Activated naive CD8-positive, alpha-beta T cell (primary cell): ENCODE measurements at regions not wholly inside any gene's neighbourhood (a gene's known extent, or its start where the extent isn't known, plus 50 kb on each side); places are given as distances from the start of the nearest gene placed in this dataset.
"Not testable (repeated sequence)": the region's sequence is repeated elsewhere in the genome, so short reads cannot be mapped to it uniquely, and the experiment has no call there.

ENCODE experiments used
- H3K27ac Mint-ChIP-seq: one replicate; pipeline ENCODE4 v1.8.0; 2021; ENCODE audit warnings: mixed read lengths
- H3K27me3 Mint-ChIP-seq: one replicate; pipeline ENCODE4 v1.8.0; 2021; ENCODE audit warnings: mixed read lengths
- H3K36me3 Mint-ChIP-seq: one replicate; pipeline ENCODE4 v1.8.0; 2021; ENCODE audit warnings: mixed read lengths
- H3K4me1 Mint-ChIP-seq: one replicate; pipeline ENCODE4 v1.8.0; 2021; ENCODE audit warnings: low read depth, mixed read lengths
- H3K4me3 Mint-ChIP-seq: one replicate; pipeline ENCODE4 v1.8.0; 2021; ENCODE audit warnings: mild to moderate bottlenecking, mixed read lengths
- H3K9me3 Mint-ChIP-seq: one replicate; pipeline ENCODE4 v1.8.0; 2021; ENCODE audit warnings: low read depth, mixed read lengths

- H3K27ac Mint-ChIP-seq = no peak overlapping the region
- H3K27me3 Mint-ChIP-seq = no peaks in the 10 kb centered on the region
- no peaks in the 10 kb centered on the region for H3K36me3 Mint-ChIP-seq
- no peaks in the 10 kb centered on the region for H3K9me3 Mint-ChIP-seq
- no peaks in the 10 kb centered on the region for H3K4me1 Mint-ChIP-seq
- no peak overlapping the region for H3K4me3 Mint-ChIP-seq
Observed at GRCh38 chr7:13743226-13743625, 246.2 kb downstream of the ETV1 start.

DNA sequence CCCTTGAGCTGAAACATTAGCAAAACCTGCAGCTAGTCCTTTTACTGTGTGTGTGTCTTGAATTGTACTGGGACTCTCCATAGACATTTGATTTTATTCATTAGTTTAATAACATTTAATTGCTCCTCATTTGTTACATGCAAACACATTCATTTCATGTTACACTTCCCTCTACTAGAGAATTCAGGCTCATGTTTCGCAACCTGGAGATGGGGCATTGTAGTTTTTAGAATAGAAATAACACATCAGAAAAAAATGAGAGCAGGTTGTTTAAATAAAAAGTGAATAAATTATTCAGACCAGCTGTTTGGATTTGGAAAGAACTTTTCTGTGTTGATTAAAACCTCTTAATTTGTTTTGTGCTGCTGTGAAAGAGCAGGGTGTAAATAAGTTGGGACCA, 243.9 kb downstream of the ETV1 start:
- H3K27ac Mint-ChIP-seq = no peak overlapping the region
- no peak overlapping the region for H3K4me3 Mint-ChIP-seq
- H3K4me1 Mint-ChIP-seq = no peaks in the 10 kb centered on the region
- no peaks in the 10 kb centered on the region for H3K9me3 Mint-ChIP-seq
- no peaks in the 10 kb centered on the region for H3K36me3 Mint-ChIP-seq
- no peaks in the 10 kb centered on the region for H3K27me3 Mint-ChIP-seq

DNA sequence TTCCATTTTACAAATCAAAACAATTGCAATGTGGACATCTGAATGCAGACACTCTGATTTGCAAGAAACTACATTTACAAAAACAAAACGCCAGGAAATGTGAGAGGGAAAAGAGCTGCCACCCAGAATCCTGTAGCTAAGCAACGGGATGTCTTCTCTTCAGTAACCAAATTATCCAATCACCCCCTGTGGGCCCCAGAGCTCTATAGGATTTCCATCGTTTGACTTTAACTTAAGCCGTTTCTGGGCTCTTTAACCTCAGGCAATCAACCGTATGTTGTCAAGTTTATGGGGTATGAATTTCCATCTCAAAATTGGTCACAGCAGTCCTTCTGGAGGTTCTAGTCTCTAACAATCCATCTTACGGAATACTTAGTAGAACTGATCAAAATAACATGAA, 240.5 kb downstream of the ETV1 start:
- Mint-ChIP-seq H3K4me3 (no peak overlapping the region), H3K9me3 (no peaks in the 10 kb centered on the region), H3K4me1 (no peaks in the 10 kb centered on the region), H3K27me3 (no peaks in the 10 kb centered on the region), H3K36me3 (no peaks in the 10 kb centered on the region), H3K27ac (no peak overlapping the region)

GRCh38 chr7:13749636-13750035, 239.8 kb downstream of the ETV1 start:
- no peaks in the 10 kb centered on the region for H3K27me3 Mint-ChIP-seq
- no peaks in the 10 kb centered on the region for H3K36me3 Mint-ChIP-seq
- H3K4me1 Mint-ChIP-seq = no peaks in the 10 kb centered on the region
- H3K27ac Mint-ChIP-seq = no peak overlapping the region
- no peaks in the 10 kb centered on the region for H3K9me3 Mint-ChIP-seq
- H3K4me3 Mint-ChIP-seq = no peak overlapping the region

DNA sequence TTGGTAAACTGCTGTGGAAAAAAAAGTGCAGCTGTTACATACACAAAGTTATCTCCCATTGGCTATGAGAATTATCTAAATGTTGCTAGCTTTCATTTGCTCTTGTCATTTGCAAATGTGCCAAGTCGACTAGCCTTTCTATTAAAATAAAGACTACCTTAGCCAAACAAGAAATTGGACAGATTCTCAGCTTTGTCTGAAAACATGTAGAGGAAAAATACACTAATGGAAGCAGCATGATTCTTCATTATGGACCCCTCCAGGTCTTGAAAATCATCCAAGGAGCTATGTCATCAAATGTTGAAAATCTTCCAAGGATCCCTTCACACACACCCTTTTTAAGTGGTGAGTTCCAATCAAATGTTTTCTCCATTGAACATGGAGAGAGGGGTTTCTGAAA, 237.7 kb downstream of the ETV1 start:
- Mint-ChIP-seq H3K4me3 (no peak overlapping the region), H3K9me3 (no peaks in the 10 kb centered on the region), H3K27me3 (no peaks in the 10 kb centered on the region), H3K4me1 (no peaks in the 10 kb centered on the region), H3K36me3 (no peaks in the 10 kb centered on the region), H3K27ac (no peak overlapping the region)

GRCh38 chr7:13757841-13758240, 231.6 kb downstream of the ETV1 start:
- Mint-ChIP-seq H3K36me3 (no peaks in the 10 kb centered on the region), H3K4me3 (no peak overlapping the region), H3K27me3 (no peaks in the 10 kb centered on the region), H3K27ac (no peak overlapping the region), H3K9me3 (no peaks in the 10 kb centered on the region), H3K4me1 (no peaks in the 10 kb centered on the region)

DNA sequence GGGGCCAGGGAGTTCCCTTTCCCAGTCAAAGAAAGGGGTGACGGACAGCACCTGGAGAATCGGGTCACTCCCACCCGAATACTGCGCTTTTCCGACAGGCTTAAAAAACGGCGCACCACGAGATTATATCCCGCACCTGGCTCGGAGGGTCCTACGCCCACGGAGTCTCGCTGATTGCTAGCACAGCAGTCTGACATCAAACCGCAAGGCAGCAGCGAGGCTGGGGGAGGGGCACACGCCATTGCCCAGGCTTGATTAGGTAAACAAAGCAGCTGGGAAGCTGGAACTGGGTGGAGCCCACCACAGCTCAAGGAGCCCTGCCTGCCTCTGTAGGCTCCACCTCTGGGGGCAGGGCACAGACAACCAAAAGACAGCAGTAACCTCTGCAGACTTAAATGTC, 223.6 kb downstream of the ETV1 start:
- H3K36me3 Mint-ChIP-seq, H3K9me3 Mint-ChIP-seq, H3K4me3 Mint-ChIP-seq, H3K27ac Mint-ChIP-seq, H3K4me1 Mint-ChIP-seq, H3K27me3 Mint-ChIP-seq: not testable (repeated sequence)

- no peak overlapping the region for H3K4me3 Mint-ChIP-seq
Observed at GRCh38 chr7:13770305-13770704, 219.2 kb downstream of the ETV1 start.

DNA sequence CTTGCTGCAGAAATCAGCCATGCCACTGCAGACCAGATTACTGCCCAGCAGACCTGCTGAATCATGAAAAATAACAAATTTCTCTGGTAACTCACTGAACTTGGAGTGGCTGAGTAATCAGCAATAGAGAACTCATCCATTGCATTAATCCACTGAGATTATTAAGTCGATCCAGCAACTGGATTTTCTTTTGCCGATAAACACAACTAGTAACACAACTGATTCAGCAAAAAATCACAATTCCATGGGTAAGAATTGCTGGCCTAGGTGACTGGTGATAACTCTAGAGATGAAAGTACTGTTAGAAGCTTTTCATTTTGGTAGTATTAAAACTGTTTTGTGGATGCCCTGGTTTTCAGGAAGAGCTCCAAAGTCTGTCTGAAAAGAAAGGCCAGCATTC, 214.5 kb downstream of the ETV1 start:
- H3K4me3 Mint-ChIP-seq = no peak overlapping the region
- no peaks in the 10 kb centered on the region for H3K4me1 Mint-ChIP-seq
- H3K27me3 Mint-ChIP-seq = no peaks in the 10 kb centered on the region
- no peaks in the 10 kb centered on the region for H3K9me3 Mint-ChIP-seq
- H3K36me3 Mint-ChIP-seq = no peaks in the 10 kb centered on the region
- no peak overlapping the region for H3K27ac Mint-ChIP-seq

More at GRCh38 chr7:13770305-13770704, 219.2 kb downstream of the ETV1 start:
- H3K27ac Mint-ChIP-seq = no peak overlapping the region
- H3K36me3 Mint-ChIP-seq = no peaks in the 10 kb centered on the region
- H3K27me3 Mint-ChIP-seq = no peaks in the 10 kb centered on the region
- no peaks in the 10 kb centered on the region for H3K9me3 Mint-ChIP-seq
- no peaks in the 10 kb centered on the region for H3K4me1 Mint-ChIP-seq

GRCh38 chr7:13777242-13777641, 212.2 kb downstream of the ETV1 start:
- H3K4me1 Mint-ChIP-seq = no peaks in the 10 kb centered on the region

DNA sequence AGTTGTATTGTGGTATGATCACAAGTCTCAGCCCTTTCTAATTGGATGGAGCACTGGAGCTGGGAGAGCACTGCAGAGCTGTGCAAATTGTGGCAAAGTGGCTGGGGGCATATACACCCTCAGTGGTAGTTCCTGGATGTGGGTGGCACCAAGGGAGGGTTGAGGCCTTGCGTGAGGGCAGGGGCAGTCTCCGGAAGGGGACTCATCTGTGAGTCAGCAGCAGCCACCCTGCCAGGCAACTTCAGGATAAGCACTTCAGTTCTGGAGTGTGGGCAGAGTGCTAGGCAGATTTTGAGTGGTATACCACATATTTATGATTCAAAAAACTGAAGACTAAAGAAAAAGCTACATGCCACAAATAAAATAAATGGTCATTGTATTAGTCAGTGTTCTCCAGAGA, 210.5 kb downstream of the ETV1 start:
- no peaks in the 10 kb centered on the region for H3K36me3 Mint-ChIP-seq
- no peaks in the 10 kb centered on the region for H3K27me3 Mint-ChIP-seq
- no peak overlapping the region for H3K27ac Mint-ChIP-seq
- H3K9me3 Mint-ChIP-seq = no peaks in the 10 kb centered on the region
- no peak overlapping the region for H3K4me3 Mint-ChIP-seq
- no peaks in the 10 kb centered on the region for H3K4me1 Mint-ChIP-seq

More at GRCh38 chr7:13777242-13777641, 212.2 kb downstream of the ETV1 start:
- H3K27me3 Mint-ChIP-seq = no peaks in the 10 kb centered on the region
- no peaks in the 10 kb centered on the region for H3K9me3 Mint-ChIP-seq
- H3K27ac Mint-ChIP-seq = no peak overlapping the region
- no peaks in the 10 kb centered on the region for H3K36me3 Mint-ChIP-seq
- no peak overlapping the region for H3K4me3 Mint-ChIP-seq

DNA sequence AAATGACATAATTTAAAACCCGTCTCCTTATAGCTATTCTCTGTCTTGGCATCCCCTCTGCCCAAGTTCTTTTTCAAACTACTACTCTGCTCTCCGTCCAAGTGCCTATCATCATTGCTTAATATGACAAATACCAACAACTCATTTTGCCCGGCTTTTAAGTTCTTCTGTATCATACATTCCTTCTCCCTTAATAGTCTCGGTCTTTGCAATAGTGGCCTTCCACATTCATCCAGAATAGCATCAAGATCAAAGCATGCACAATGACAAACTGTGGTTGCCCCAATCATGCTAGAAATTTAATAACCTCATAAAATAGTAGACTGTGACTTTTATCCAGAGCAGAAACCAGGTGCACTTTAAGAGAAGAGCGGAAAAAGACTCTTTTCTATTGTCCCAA, 198.9 kb downstream of the ETV1 start:
- Mint-ChIP-seq H3K36me3 (no peaks in the 10 kb centered on the region), H3K9me3 (no peaks in the 10 kb centered on the region), H3K27ac (no peak overlapping the region), H3K4me3 (no peak overlapping the region), H3K4me1 (no peaks in the 10 kb centered on the region), H3K27me3 (no peaks in the 10 kb centered on the region)

DNA sequence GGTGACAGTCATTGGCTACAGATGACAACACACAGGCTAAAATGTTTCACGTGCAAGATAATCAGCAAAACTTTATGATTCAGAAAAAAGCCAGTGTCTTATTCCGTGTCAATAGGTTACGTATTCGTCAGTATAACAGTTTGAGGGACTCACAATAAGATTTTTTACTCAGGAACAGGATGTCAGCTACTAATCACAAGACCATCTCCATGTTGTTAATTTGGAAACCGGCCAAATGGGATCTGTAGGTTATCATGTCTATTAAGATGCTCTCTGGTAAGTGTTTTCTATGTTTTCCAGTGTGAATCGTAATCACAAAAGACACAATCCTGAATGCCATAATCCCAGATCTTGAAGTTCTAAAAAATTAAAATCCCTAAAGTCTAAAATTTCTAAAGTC, 197.3 kb downstream of the ETV1 start:
- Mint-ChIP-seq H3K27ac (no peak overlapping the region), H3K4me1 (no peaks in the 10 kb centered on the region), H3K4me3 (no peak overlapping the region), H3K27me3 (no peaks in the 10 kb centered on the region), H3K36me3 (no peaks in the 10 kb centered on the region), H3K9me3 (no peaks in the 10 kb centered on the region)

DNA sequence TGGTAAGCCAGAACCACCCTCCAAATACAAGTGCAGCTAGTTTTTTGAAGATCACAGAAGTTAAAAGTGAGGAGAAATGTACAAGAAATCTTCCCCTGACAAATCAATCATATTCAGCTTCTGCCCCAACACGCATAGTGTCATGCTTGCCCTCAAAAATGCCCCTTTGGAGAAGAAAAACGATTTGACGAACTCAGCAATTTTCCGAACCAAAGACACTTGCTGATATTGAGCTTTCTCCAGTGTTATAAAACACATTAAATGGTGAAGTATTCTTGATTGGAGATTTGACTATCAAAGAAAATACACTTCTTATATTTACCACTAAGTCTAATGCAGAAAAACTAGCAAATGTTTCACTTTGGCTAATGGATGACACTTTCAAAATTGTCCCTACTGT, 195.5 kb downstream of the ETV1 start:
- no peaks in the 10 kb centered on the region for H3K36me3 Mint-ChIP-seq
- no peak overlapping the region for H3K4me3 Mint-ChIP-seq
- H3K27me3 Mint-ChIP-seq = no peaks in the 10 kb centered on the region
- no peak overlapping the region for H3K27ac Mint-ChIP-seq
- no peaks in the 10 kb centered on the region for H3K4me1 Mint-ChIP-seq
- no peaks in the 10 kb centered on the region for H3K9me3 Mint-ChIP-seq

DNA sequence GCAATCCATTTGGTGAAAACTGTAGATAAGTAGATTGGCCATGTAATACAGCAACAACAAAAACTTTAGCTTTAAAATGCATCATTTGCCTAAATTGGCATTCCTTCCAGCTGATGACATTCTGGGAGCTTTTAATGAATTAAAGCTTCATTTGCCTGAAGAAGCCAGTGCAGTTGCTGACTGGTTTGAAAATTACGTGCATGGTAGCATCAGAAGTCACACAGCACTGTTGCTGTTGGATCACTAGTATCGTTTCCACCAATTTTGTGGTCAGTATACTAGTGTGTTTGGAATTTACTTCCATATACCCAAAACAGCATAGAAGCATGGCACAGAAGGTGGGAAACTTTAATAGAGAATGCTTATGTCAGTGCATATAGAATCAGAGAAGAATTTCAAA, 194.9 kb downstream of the ETV1 start:
- H3K36me3 Mint-ChIP-seq = no peaks in the 10 kb centered on the region
- no peak overlapping the region for H3K4me3 Mint-ChIP-seq
- no peak overlapping the region for H3K27ac Mint-ChIP-seq
- H3K4me1 Mint-ChIP-seq = no peaks in the 10 kb centered on the region
- no peaks in the 10 kb centered on the region for H3K27me3 Mint-ChIP-seq
- no peaks in the 10 kb centered on the region for H3K9me3 Mint-ChIP-seq

- Mint-ChIP-seq H3K4me1 (no peaks in the 10 kb centered on the region), H3K9me3 (no peaks in the 10 kb centered on the region), H3K36me3 (no peaks in the 10 kb centered on the region), H3K27me3 (no peaks in the 10 kb centered on the region), H3K27ac (no peak overlapping the region), H3K4me3 (no peak overlapping the region)
Observed at GRCh38 chr7:13797545-13797944, 191.9 kb downstream of the ETV1 start.
